Liver (tissue), 3 donors: ENCODE measurements at regions not wholly inside any gene's neighbourhood (a gene's known extent, or its start where the extent isn't known, plus 50 kb on each side); places are given as distances from the start of the nearest gene placed in this dataset.

Experiments used
- RXRA ChIP-seq, 2 donors: IDR thresholded peaks; 2 replicates each; pipeline ENCODE4 v1.6.1; 2017 to 2018; ENCODE audit warnings: antibody characterized with exemption in 2 of 2, mild to moderate bottlenecking in 1 of 2
- YY1 ChIP-seq: IDR thresholded peaks from 2 replicates; pipeline ENCODE4 v1.6.1; 2016; ENCODE audit warnings: antibody characterized with exemption, mild to moderate bottlenecking
- TF ChIP-seq, protein P1 (sequence below): fragments of 150-350 bp; IDR thresholded peaks from 2 replicates; pipeline ENCODE4 v1.5.1; 2017; ENCODE audit warnings: improper control_type of control experiment, low read depth, low read length; ENCODE audit not compliant: missing input control
- TF ChIP-seq, protein P2 (sequence below): IDR thresholded peaks from 2 replicates; pipeline ENCODE4 v1.6.1; 2016; ENCODE audit warnings: antibody characterized with exemption, mild to moderate bottlenecking
- donor health status: healthy.
- donor health status: healthy.

DNA sequence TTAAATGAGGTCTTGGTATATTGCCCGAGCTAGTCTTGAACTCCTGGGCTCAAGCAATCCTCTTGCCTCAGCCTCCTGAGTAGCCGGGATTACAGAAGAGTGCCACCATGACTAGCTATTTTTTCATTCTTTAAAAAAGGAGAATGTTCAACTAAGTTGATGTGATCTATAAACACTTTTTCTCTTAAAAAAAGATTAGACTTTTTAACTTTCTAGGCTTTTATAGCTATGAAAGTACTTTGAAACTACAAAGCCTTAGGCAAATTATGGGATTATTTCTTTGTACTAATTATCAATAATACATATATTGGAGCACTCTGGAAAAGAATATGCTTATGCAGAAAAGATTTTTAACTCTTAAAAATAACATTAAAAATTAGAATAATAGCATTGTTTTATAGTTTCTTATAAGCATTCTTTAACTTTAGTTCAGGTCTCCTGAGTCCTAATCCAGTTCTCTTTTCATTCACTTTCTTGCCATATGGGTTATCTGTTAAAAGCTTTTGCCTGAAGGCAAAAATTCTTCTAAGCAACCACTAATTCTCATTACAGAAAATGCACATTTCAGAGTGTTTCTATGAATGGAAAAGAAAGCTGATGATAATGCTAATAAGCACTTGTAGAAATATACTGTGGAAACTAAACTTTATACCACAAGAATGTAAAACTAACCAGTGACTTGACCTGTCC lies 87.8 kb downstream of the DPPA2 start:
- TF ChIP-seq, protein P1, sequence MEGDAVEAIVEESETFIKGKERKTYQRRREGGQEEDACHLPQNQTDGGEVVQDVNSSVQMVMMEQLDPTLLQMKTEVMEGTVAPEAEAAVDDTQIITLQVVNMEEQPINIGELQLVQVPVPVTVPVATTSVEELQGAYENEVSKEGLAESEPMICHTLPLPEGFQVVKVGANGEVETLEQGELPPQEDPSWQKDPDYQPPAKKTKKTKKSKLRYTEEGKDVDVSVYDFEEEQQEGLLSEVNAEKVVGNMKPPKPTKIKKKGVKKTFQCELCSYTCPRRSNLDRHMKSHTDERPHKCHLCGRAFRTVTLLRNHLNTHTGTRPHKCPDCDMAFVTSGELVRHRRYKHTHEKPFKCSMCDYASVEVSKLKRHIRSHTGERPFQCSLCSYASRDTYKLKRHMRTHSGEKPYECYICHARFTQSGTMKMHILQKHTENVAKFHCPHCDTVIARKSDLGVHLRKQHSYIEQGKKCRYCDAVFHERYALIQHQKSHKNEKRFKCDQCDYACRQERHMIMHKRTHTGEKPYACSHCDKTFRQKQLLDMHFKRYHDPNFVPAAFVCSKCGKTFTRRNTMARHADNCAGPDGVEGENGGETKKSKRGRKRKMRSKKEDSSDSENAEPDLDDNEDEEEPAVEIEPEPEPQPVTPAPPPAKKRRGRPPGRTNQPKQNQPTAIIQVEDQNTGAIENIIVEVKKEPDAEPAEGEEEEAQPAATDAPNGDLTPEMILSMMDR = no peak
- TF ChIP-seq RXRA (IDR thresholded peaks at IDR 0.05) (no peak), YY1 (no peak)
- TF ChIP-seq, protein P2, sequence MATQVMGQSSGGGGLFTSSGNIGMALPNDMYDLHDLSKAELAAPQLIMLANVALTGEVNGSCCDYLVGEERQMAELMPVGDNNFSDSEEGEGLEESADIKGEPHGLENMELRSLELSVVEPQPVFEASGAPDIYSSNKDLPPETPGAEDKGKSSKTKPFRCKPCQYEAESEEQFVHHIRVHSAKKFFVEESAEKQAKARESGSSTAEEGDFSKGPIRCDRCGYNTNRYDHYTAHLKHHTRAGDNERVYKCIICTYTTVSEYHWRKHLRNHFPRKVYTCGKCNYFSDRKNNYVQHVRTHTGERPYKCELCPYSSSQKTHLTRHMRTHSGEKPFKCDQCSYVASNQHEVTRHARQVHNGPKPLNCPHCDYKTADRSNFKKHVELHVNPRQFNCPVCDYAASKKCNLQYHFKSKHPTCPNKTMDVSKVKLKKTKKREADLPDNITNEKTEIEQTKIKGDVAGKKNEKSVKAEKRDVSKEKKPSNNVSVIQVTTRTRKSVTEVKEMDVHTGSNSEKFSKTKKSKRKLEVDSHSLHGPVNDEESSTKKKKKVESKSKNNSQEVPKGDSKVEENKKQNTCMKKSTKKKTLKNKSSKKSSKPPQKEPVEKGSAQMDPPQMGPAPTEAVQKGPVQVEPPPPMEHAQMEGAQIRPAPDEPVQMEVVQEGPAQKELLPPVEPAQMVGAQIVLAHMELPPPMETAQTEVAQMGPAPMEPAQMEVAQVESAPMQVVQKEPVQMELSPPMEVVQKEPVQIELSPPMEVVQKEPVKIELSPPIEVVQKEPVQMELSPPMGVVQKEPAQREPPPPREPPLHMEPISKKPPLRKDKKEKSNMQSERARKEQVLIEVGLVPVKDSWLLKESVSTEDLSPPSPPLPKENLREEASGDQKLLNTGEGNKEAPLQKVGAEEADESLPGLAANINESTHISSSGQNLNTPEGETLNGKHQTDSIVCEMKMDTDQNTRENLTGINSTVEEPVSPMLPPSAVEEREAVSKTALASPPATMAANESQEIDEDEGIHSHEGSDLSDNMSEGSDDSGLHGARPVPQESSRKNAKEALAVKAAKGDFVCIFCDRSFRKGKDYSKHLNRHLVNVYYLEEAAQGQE = no peak
